D721Med (cell line): ENCODE measurements at regions not wholly inside any gene's neighbourhood (a gene's known extent, or its start where the extent isn't known, plus 50 kb on each side); places are given as distances from the start of the nearest gene placed in this dataset.
A peak's percentile ranks its signal among the peaks of the same experiment; 100 is the strongest.
"Not testable (repeated sequence)": the region's sequence is repeated elsewhere in the genome, so short reads cannot be mapped to it uniquely, and the experiment has no call there.

Source experiments
- DNase-seq: peaks from one replicate; pipeline ENCODE4 v3.0.0; 2011; ENCODE audit warnings: low spot score; ENCODE audit not compliant: insufficient read length
- FAIRE-seq: peaks from 2 replicates; lab custom pipeline; 2011; peaks lifted over from hg19 to GRCh38; lab: Jason Lieb, UNC
- CTCF ChIP-seq: IDR thresholded peaks from 2 replicates; pipeline ENCODE4 v1.5.1; 2012; ENCODE audit warnings: mild to moderate bottlenecking, control low read depth; ENCODE audit not compliant: insufficient read depth; ENCODE audit errors: missing control alignments

- FAIRE-seq = no peak
- TF ChIP-seq CTCF = no peak
- DNase-seq = no peak
These were observed 245.1 kb upstream of the PRSS16 start for GRCh38 chr6:27002447-27002846.

- no peak for TF ChIP-seq CTCF
- FAIRE-seq = no peak
- DNase-seq = no peak
These were observed 240.5 kb upstream of the PRSS16 start for GRCh38 chr6:27007020-27007419.

GRCh38 chr6:27008613-27009012 lies 238.9 kb upstream of the PRSS16 start:
- not testable (repeated sequence) for FAIRE-seq, DNase-seq

- FAIRE-seq, DNase-seq: not testable (repeated sequence)
These were observed 233.4 kb upstream of the PRSS16 start for GRCh38 chr6:27014053-27014452.

- no peak for FAIRE-seq
- no peak for TF ChIP-seq CTCF
These were observed 230.8 kb upstream of the PRSS16 start for GRCh38 chr6:27016689-27017088.

GRCh38 chr6:27018401-27018800 lies 229.1 kb upstream of the PRSS16 start:
- FAIRE-seq = not testable (repeated sequence)

More at GRCh38 chr6:27016689-27017088, 230.8 kb upstream of the PRSS16 start:
- no peak for DNase-seq

GRCh38 chr6:27019651-27020552 lies 227.6 kb upstream of the PRSS16 start:
- FAIRE-seq (peak; percentile 69), DNase-seq (peak; percentile 29)
- TF ChIP-seq CTCF = no peak

More at GRCh38 chr6:27018401-27018800, 229.1 kb upstream of the PRSS16 start:
- not testable (repeated sequence) for DNase-seq

- no peak for FAIRE-seq
- no peak for DNase-seq
- TF ChIP-seq CTCF = no peak
These were observed 227.0 kb upstream of the PRSS16 start for GRCh38 chr6:27020553-27020880.
